Body of pancreas (tissue), 4 donors: ENCODE measurements at regions not wholly inside any gene's neighbourhood (a gene's known extent, or its start where the extent isn't known, plus 50 kb on each side); places are given as distances from the start of the nearest gene placed in this dataset.

Experiments
- CTCF ChIP-seq, 7 experiments: fragments of 450-650 bp in 4 of 7; fragments of 200-600 bp in 3 of 7; sonication (generic) in 3 of 7; IDR thresholded peaks; one replicate each; pipeline ENCODE4 v1.5.1; 2016 to 2019; ENCODE audit warnings: antibody characterized with exemption in 7 of 7
- POLR2A ChIP-seq, 3 donors: fragments of 450-650 bp; IDR thresholded peaks; one replicate each; pipeline ENCODE4 v1.6.1; 2016; ENCODE audit warnings: antibody characterized with exemption in 3 of 3, mild to moderate bottlenecking in 2 of 3

DNA sequence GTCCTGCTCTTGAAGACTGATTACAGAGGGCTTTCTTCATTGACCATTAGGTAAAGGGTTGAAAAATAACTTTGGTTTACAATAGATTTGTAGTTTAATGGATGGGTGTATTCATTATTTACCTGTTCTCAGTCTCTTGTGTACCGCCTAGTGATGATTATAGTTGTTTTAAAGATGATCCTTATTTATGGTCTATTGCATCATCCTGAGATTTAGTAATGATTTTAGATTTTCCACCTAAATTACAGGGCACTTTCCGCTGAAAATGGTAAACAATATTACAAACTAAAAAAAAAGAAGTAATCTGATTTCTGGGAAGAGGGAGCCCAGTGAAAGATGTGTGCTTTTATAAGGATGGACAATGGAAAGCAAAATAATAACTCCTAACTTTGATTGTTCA lies 78.4 kb upstream of the TMEM33 start:
- TF ChIP-seq POLR2A (IDR thresholded peaks at IDR 0.05) (no peak), CTCF (IDR thresholded peaks at IDR 0.05) (no peak)
